Panc1 (cell line): ENCODE measurements at regions not wholly inside any gene's neighbourhood (a gene's known extent, or its start where the extent isn't known, plus 50 kb on each side); places are given as distances from the start of the nearest gene placed in this dataset.

ENCODE experiments used
- ATAC-seq: fragments of 200-7000 bp; cut with Tn5 transposase; 2 replicates; pipeline ENCODE4 v1.9.1; 2020; ENCODE audit warnings: mild to moderate bottlenecking, moderate library complexity
- BruUV-seq: library from RNA; stranded (reverse); fragments of 400-500 nt; replicated peaks from 2 replicates; lab custom pipeline; 2021; lab: Mats Ljungman, UMichigan
- CTCF ChIA-PET: fragments of 300-600 bp; sonication (Branson Sonifier 250); formaldehyde crosslinking; loops from one replicate; lab custom pipeline; 2022; ENCODE audit warnings: antibody characterized with exemption; lab: Charles Lee
- POLR2A ChIA-PET: fragments of 300-600 bp; sonication (Branson Sonifier 250); formaldehyde crosslinking; loops from one replicate; lab custom pipeline; 2022; ENCODE audit warnings: antibody characterized with exemption; lab: Charles Lee
- DNase-seq: peaks from one replicate; pipeline ENCODE4 v3.0.0-alpha.2; 2010; ENCODE audit warnings: low read depth, low spot score
- H3K27ac ChIP-seq: 2 replicates; pipeline ENCODE4 v1.5.1; 2011; ENCODE audit warnings: mild to moderate bottlenecking, low read length, inconsistent platforms
- H3K27me3 ChIP-seq: fragments of 200-500 bp; sonication (Bioruptor generic); 2 replicates; pipeline ENCODE4 v1.6.0; 2014; ENCODE audit warnings: low read length, inconsistent platforms; ENCODE audit not compliant: control insufficient read depth, insufficient read depth
- H3K36me3 ChIP-seq: fragments of 200-500 bp; sonication (Bioruptor generic); 2 replicates; pipeline ENCODE4 v1.5.1; 2014; ENCODE audit warnings: inconsistent platforms, mild to moderate bottlenecking, low read length, moderate library complexity; ENCODE audit not compliant: control insufficient read depth, insufficient read depth
- H3K4me1 ChIP-seq: 2 replicates; pipeline ENCODE4 v1.5.1; 2011; ENCODE audit warnings: inconsistent platforms, mild to moderate bottlenecking, low read length, moderate library complexity; ENCODE audit not compliant: control insufficient read depth, insufficient read depth
- H3K4me3 ChIP-seq, 2 experiments: 2 replicates each; pipeline ENCODE4 v1.5.1; 2011 to 2012; ENCODE audit warnings: low read depth in 2 of 2, low read length in 2 of 2, mild to moderate bottlenecking in 2 of 2, inconsistent platforms in 1 of 2, moderate library complexity in 1 of 2
- H3K9me3 ChIP-seq: fragments of 200-500 bp; sonication (Bioruptor generic); 2 replicates; pipeline ENCODE4 v1.5.1; 2014; ENCODE audit warnings: low read depth, mild to moderate bottlenecking, inconsistent platforms, low read length, moderate library complexity; ENCODE audit not compliant: control insufficient read depth, insufficient read depth
- CTCF ChIP-seq: fragments of 450-650 bp; IDR thresholded peaks from 2 replicates; pipeline ENCODE4 v1.5.1; 2017; ENCODE audit warnings: mild to moderate bottlenecking
- POLR2AphosphoS5 ChIP-seq: IDR thresholded peaks from 2 replicates; pipeline ENCODE4 v1.6.1; 2012; ENCODE audit warnings: mild to moderate bottlenecking, low read depth, low read length, moderate library complexity
- REST ChIP-seq, 2 experiments: IDR thresholded peaks; 2 replicates each; pipeline ENCODE4 v1.6.1; 2011 to 2012; ENCODE audit warnings: low read depth in 2 of 2, control low read depth in 1 of 2, low read length in 1 of 2, mild to moderate bottlenecking in 1 of 2, moderate library complexity in 1 of 2; ENCODE audit not compliant: insufficient read depth in 1 of 2
- SIN3A ChIP-seq: IDR thresholded peaks from 2 replicates; pipeline ENCODE4 v1.6.1; 2012; ENCODE audit warnings: low read depth, mild to moderate bottlenecking, low read length, moderate library complexity, borderline replicate concordance; ENCODE audit not compliant: insufficient read depth
- TCF7L2 ChIP-seq: IDR thresholded peaks from 2 replicates; pipeline ENCODE4 v1.6.1; 2011; ENCODE audit warnings: mild to moderate bottlenecking, low read depth, low read length, inconsistent platforms
- in situ Hi-C: cut with HindIII; loops from 2 replicates; pipeline ENCODE4 v1.10.0; 2016; ENCODE audit warnings: low sequenced_read_pairs, low pct_unique_long_range_greater_than_20kb
- intact Hi-C: fragments of 100-400 bp; cut with micrococcal nuclease; formaldehyde crosslinking; loops from one replicate; pipeline ENCODE4 v1.10.0; 2022; ENCODE audit not compliant: unreplicated experiment

GRCh38 chr5:9951865-9952516 lies 297.7 kb downstream of the ATPSCKMT start:
- intact Hi-C loops (no loop called here), in situ Hi-C loops (no loop called here)
- Histone ChIP-seq H3K9me3 (no peaks in the 10 kb centered on the region), H3K36me3 (no peaks in the 10 kb centered on the region), H3K27me3 (no peaks in the 10 kb centered on the region; the same call in 1 of the 2 replicates), H3K27ac (no peak overlapping the region), H3K4me3 (no peak overlapping the region), H3K4me1 (no peaks in the 10 kb centered on the region)
- POLR2A ChIA-PET, result no interaction called here
- CTCF ChIA-PET, result no interaction called here
- ATAC-seq (no peak), DNase-seq (no peak)
- BruUV-seq, result no TSS peak
- TF ChIP-seq CTCF (no peak), TCF7L2 (no peak), REST (IDR thresholded peaks at IDR 0.05; ENCODE audit: insufficient read depth in 1 of 2, low read depth in 2 of 2, low read length in 1 of 2) (no peak), SIN3A (no peak), POLR2AphosphoS5 (no peak)

- no peaks in the 10 kb centered on the region for H3K4me1 ChIP-seq
- no peaks in the 10 kb centered on the region for H3K36me3 ChIP-seq
- ATAC-seq (no peak), DNase-seq (no peak)
- H3K27ac ChIP-seq, result no peak overlapping the region
- TF ChIP-seq SIN3A (no peak), CTCF (no peak), TCF7L2 (no peak), POLR2AphosphoS5 (no peak), REST (IDR thresholded peaks at IDR 0.05; ENCODE audit: insufficient read depth in 1 of 2, low read depth in 2 of 2, low read length in 1 of 2) (no peak)
- intact Hi-C loops, result no loop called here
- H3K4me3 ChIP-seq, result no peak overlapping the region
- CTCF ChIA-PET, result no interaction called here
- H3K9me3 ChIP-seq, result no peaks in the 10 kb centered on the region
- POLR2A ChIA-PET, result no interaction called here
- H3K27me3 ChIP-seq, result no peaks in the 10 kb centered on the region; the same call in 1 of the 2 replicates
- no TSS peak for BruUV-seq
- in situ Hi-C loops, result no loop called here
Measured at GRCh38 chr5:9947944-9948343, 301.7 kb downstream of the ATPSCKMT start.
